ENCODE measurements at regions not wholly inside any gene's neighbourhood (a gene's known extent, or its start where the extent isn't known, plus 50 kb on each side); places are given as distances from the start of the nearest gene placed in this dataset.

DNA sequence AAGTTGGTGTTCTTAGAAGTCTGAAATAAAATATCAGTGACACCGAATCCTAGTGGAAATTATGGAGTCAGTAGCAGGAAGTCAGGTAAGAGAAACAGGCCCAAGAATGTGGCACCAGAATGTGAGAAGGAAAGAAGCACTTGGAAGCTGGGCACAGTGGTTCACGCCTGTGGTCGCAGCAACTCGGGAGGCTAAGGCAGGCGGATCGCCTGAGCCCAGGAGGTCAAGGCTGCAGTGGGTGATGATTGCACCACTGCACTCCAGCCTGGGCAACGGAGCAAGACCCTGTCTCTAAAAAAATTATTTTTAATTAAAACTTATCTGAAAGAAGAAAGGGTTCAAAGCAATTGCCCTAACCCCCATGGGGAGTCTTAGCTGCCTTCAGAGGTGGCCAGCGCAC is 268.3 kb upstream of the SALL3 start:
- H3K4me3 ChIP-seq: no peak overlapping the region
- TF ChIP-seq POLR2A (IDR thresholded peaks at IDR 0.05): no peak
- TF ChIP-seq, protein P1, sequence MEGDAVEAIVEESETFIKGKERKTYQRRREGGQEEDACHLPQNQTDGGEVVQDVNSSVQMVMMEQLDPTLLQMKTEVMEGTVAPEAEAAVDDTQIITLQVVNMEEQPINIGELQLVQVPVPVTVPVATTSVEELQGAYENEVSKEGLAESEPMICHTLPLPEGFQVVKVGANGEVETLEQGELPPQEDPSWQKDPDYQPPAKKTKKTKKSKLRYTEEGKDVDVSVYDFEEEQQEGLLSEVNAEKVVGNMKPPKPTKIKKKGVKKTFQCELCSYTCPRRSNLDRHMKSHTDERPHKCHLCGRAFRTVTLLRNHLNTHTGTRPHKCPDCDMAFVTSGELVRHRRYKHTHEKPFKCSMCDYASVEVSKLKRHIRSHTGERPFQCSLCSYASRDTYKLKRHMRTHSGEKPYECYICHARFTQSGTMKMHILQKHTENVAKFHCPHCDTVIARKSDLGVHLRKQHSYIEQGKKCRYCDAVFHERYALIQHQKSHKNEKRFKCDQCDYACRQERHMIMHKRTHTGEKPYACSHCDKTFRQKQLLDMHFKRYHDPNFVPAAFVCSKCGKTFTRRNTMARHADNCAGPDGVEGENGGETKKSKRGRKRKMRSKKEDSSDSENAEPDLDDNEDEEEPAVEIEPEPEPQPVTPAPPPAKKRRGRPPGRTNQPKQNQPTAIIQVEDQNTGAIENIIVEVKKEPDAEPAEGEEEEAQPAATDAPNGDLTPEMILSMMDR (IDR thresholded peaks at IDR 0.05): no peak
- intact Hi-C loops (cut with DNase I; ENCODE audit: low total_unique reads): no loop called here
- H3K27ac ChIP-seq: no peak overlapping the region
- no peaks in the 10 kb centered on the region for H3K9me3 ChIP-seq
- H3K4me1 ChIP-seq: no peaks in the 10 kb centered on the region
- no peak for DNase-seq
- WGBS, 2 donors: 87 to 96% methylated on average over 8 of the region's 8 CpGs
- H3K36me3 ChIP-seq (ENCODE audit: low read depth, missing control alignments): no peaks in the 10 kb centered on the region
- no peaks in the 10 kb centered on the region for H3K27me3 ChIP-seq

DNA sequence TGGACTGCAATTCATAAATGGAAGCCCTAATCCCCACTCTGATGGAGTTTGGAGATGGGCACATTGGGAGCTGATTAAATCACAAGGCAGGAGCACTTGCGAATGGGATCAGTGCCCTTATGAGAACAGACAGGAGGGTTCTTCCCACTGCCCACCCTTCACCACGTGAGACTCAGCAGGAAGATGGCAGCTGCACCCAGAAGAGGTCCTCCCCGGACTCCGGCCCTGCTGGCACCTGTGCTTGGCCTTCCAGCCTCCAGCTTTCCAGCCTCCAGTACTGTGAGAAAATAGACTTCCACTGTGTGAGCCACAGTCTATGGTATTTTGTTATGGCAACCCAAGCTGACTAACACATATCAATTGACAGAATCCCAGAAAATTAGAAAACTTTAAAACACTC is 267.6 kb upstream of the SALL3 start:
- TF ChIP-seq POLR2A (IDR thresholded peaks at IDR 0.05): no peak
- TF ChIP-seq, protein P1 (IDR thresholded peaks at IDR 0.05): no peak
- Histone ChIP-seq H3K27me3 (no peaks in the 10 kb centered on the region), H3K4me1 (no peaks in the 10 kb centered on the region), H3K4me3 (no peak overlapping the region), H3K9me3 (no peaks in the 10 kb centered on the region), H3K36me3 (ENCODE audit: low read depth, missing control alignments) (no peaks in the 10 kb centered on the region), H3K27ac (no peak overlapping the region)
- DNase-seq: no peak
- 89 to 92% methylated on average over 4 of the region's 4 CpGs for WGBS, 2 donors
- intact Hi-C loops (cut with DNase I; ENCODE audit: low total_unique reads): no loop called here

DNA sequence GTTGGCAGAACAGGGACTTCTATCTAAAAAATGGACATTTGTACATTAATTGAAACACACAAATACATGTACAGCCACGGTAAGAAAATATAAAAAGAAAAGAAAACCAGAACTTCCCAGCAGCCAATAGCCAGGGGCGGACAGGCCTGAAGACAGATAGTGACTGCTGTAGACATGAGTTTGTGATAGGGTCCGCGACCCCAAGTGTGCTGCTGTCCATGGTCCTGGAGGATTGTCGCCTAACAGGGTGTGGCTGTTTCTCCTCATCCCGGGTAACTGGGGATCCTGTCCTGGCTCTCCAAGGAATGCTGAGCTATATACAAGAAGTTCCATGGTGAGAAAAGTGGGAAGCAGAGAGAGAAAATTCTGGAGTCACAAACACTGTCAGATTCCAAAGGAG is 266.5 kb upstream of the SALL3 start:
- Histone ChIP-seq H3K9me3 (no peaks in the 10 kb centered on the region), H3K27me3 (no peaks in the 10 kb centered on the region), H3K27ac (no peak overlapping the region), H3K4me3 (no peak overlapping the region), H3K36me3 (ENCODE audit: low read depth, missing control alignments) (no peaks in the 10 kb centered on the region), H3K4me1 (no peaks in the 10 kb centered on the region)
- DNase-seq: peak; percentile 31
- no peak for TF ChIP-seq POLR2A (IDR thresholded peaks at IDR 0.05)
- TF ChIP-seq, protein P1 (IDR thresholded peaks at IDR 0.05): no peak
- WGBS, 2 donors: 17 to 30% methylated on average over 6 of the region's 6 CpGs
- intact Hi-C loops (cut with DNase I; ENCODE audit: low total_unique reads): no loop called here

DNA sequence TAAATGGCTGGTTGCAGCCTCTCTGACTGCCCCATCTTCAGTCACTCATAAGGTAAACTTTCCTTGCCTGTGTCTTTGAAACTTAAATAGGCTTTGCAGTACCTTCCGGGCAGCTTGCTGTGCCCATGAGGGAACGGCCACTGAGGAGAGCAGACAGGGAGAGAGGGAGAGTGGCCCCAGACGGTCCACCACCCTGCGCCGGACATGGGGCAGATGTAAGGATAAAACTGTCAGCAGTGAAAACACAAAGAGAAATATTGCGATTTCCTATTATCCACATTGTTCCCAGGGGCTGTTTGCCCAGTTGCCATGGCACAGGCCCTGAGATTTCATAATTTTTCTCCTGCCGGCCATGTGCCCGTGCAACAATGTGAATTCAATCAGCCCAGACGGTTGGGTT is 265.9 kb upstream of the SALL3 start:
- WGBS, 2 donors: 84 to 85% methylated on average over 9 of the region's 9 CpGs
- no peak overlapping the region for H3K27ac ChIP-seq
- no peaks in the 10 kb centered on the region for H3K9me3 ChIP-seq
- no peaks in the 10 kb centered on the region for H3K27me3 ChIP-seq
- H3K36me3 ChIP-seq (ENCODE audit: low read depth, missing control alignments): no peaks in the 10 kb centered on the region
- DNase-seq: no peak
- intact Hi-C loops (cut with DNase I; ENCODE audit: low total_unique reads): no loop called here
- H3K4me3 ChIP-seq: no peak overlapping the region
- TF ChIP-seq POLR2A (IDR thresholded peaks at IDR 0.05): no peak
- TF ChIP-seq, protein P1 (IDR thresholded peaks at IDR 0.05): no peak
- no peaks in the 10 kb centered on the region for H3K4me1 ChIP-seq

DNA sequence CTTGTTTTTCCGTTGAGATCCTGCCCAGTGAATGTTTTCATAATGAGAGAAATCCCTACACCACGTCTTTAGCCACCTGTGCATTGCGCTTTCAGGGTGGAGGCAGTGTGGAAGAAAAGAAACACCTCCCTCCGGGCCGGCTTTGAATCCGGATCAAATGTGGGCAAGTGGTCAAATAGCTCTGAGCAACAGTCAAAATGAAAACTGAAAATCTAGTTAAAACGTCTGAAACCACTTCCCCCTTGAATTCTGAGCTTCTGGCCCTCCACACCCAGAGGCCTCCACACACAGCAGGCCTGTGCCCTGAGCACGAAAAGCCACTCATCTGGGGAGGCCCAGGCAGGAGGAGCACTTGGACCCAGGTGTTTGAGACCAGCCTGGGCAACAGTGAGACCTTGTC is 263.6 kb upstream of the SALL3 start:
- TF ChIP-seq, protein P1 (IDR thresholded peaks at IDR 0.05): no peak
- no peak for TF ChIP-seq POLR2A (IDR thresholded peaks at IDR 0.05)
- Histone ChIP-seq H3K4me3 (no peak overlapping the region), H3K36me3 (ENCODE audit: low read depth, missing control alignments) (no peaks in the 10 kb centered on the region), H3K27ac (no peak overlapping the region), H3K27me3 (no peaks in the 10 kb centered on the region), H3K9me3 (no peaks in the 10 kb centered on the region), H3K4me1 (no peaks in the 10 kb centered on the region)
- intact Hi-C loops (cut with DNase I; ENCODE audit: low total_unique reads): no loop called here
- DNase-seq: no peak
- WGBS, 2 donors: 82 to 83% methylated on average over 8 of the region's 8 CpGs
